Tibial nerve (tissue), 4 donors: ENCODE measurements at regions not wholly inside any gene's neighbourhood (a gene's known extent, or its start where the extent isn't known, plus 50 kb on each side); places are given as distances from the start of the nearest gene placed in this dataset.

Experiments used
- EP300 ChIP-seq, 2 donors: sonication (generic); formaldehyde crosslinking; IDR thresholded peaks; one replicate each; pipeline ENCODE4 v1.6.1; 2017; ENCODE audit warnings: antibody characterized with exemption in 2 of 2, mild to moderate bottlenecking in 1 of 2
- POLR2A ChIP-seq, 2 donors: fragments of 450-650 bp; IDR thresholded peaks; one replicate each; pipeline ENCODE4 v1.6.1; 2017; ENCODE audit warnings: antibody characterized with exemption in 2 of 2, mild to moderate bottlenecking in 2 of 2, moderate library complexity in 2 of 2
- TF ChIP-seq, protein P1 (sequence below), 5 experiments: fragments of 200-600 bp in 3 of 5; fragments of 450-650 bp in 2 of 5; sonication (generic) in 3 of 5; IDR thresholded peaks; one replicate each; pipeline ENCODE4 v1.5.1; 2016 to 2019; ENCODE audit warnings: antibody characterized with exemption in 5 of 5, mild to moderate bottlenecking in 3 of 5, moderate library complexity in 2 of 5

DNA sequence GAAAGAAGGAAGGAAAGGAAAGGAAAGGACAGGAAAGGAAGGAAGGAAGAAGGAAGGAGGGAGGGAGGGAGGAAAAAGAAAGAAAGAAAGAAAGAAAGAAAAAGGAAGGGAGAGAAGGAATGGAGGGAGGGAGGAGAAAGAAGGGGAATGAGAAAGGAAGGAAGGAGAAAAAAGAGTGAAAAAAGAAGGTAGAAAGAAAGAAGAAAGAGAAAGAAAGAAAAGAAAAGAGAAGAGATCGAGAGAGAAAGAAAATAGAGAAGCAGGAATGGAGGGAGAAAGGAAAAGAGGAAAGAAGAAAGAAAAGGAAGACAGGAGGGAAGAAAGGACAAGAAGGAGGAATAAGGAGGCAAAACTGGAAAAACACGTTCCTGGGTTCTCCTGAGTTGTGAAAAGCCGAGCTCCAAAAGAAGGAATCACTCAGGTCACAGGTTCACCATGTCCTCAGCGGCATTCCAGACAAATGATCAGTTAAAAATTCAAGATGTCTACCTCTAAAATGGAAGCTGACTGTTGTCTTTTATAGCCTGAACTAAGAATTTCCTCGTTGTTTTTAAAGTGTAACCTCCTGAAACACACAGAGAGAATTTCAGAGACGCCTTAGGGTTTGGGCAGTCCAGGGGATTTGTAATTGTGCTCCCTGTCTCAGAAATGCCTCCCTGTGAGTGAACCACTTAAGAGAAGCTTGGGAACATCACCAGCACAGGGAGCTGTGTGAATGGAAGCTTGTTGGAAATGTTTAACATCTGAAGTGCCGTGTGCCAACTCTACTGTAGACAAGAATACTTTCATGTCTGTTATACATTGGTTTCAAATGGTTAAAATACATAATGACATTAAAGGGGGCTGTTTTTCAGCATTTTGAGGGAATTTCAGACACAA, 80.7 kb downstream of the INHBA start:
- TF ChIP-seq, protein P1, sequence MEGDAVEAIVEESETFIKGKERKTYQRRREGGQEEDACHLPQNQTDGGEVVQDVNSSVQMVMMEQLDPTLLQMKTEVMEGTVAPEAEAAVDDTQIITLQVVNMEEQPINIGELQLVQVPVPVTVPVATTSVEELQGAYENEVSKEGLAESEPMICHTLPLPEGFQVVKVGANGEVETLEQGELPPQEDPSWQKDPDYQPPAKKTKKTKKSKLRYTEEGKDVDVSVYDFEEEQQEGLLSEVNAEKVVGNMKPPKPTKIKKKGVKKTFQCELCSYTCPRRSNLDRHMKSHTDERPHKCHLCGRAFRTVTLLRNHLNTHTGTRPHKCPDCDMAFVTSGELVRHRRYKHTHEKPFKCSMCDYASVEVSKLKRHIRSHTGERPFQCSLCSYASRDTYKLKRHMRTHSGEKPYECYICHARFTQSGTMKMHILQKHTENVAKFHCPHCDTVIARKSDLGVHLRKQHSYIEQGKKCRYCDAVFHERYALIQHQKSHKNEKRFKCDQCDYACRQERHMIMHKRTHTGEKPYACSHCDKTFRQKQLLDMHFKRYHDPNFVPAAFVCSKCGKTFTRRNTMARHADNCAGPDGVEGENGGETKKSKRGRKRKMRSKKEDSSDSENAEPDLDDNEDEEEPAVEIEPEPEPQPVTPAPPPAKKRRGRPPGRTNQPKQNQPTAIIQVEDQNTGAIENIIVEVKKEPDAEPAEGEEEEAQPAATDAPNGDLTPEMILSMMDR (IDR thresholded peaks at IDR 0.05): no peak
- TF ChIP-seq POLR2A (IDR thresholded peaks at IDR 0.05) (no peak), EP300 (IDR thresholded peaks at IDR 0.05) (no peak)
